CD14-positive monocyte (primary cell): ENCODE measurements at regions not wholly inside any gene's neighbourhood (a gene's known extent, or its start where the extent isn't known, plus 50 kb on each side); places are given as distances from the start of the nearest gene placed in this dataset.
"Not testable (repeated sequence)": the region's sequence is repeated elsewhere in the genome, so short reads cannot be mapped to it uniquely, and the experiment has no call there.

Source experiments
- DNase-seq, 3 donors: peaks; one replicate each; pipeline ENCODE4 v3.0.0-alpha.2; 2011 to 2022
- H2AFZ ChIP-seq: 2 replicates; pipeline ENCODE4 v1.6.0; 2012; ENCODE audit warnings: mild to moderate bottlenecking, low read depth, low read length, inconsistent platforms; ENCODE audit not compliant: insufficient read depth, poor library complexity, severe bottlenecking
- H3K27ac ChIP-seq, 2 donors: 1 replicate in 1 of 2; 2 replicates in 1 of 2; pipeline ENCODE4 v1.5.1; 2012 to 2013; ENCODE audit warnings: low read length in 2 of 2, control low read depth in 1 of 2, inconsistent platforms in 1 of 2, low read depth in 1 of 2, mild to moderate bottlenecking in 1 of 2
- H3K27me3 ChIP-seq, 2 donors: one replicate each; pipeline versions ENCODE4 v1.6.0 to v1.6.1; 2011 to 2013; ENCODE audit warnings: low read length in 2 of 2; ENCODE audit not compliant: control insufficient read depth in 2 of 2, insufficient read depth in 2 of 2
- H3K36me3 ChIP-seq, 2 donors: replicated peaks in 1 of 2; 1 replicate in 1 of 2; 2 replicates in 1 of 2; pipeline versions ENCODE4 v1.5.1 to v1.6.1; 2012 to 2013; ENCODE audit warnings: low read length in 2 of 2, control low read depth in 1 of 2, inconsistent platforms in 1 of 2, mild to moderate bottlenecking in 1 of 2; ENCODE audit not compliant: insufficient read depth in 2 of 2, control insufficient read depth in 1 of 2
- H3K4me1 ChIP-seq, 2 donors: 1 replicate in 1 of 2; 2 replicates in 1 of 2; pipeline versions ENCODE4 v1.5.1 to v1.6.1; 2012 to 2013; ENCODE audit warnings: low read length in 2 of 2, control low read depth in 1 of 2, inconsistent platforms in 1 of 2, mild to moderate bottlenecking in 1 of 2, moderate library complexity in 1 of 2; ENCODE audit not compliant: insufficient read depth in 2 of 2, control insufficient read depth in 1 of 2
- H3K4me2 ChIP-seq: replicated peaks from 2 replicates; pipeline ENCODE3; 2012; ENCODE audit warnings: low read length, moderate library complexity, mild to moderate bottlenecking; ENCODE audit not compliant: poor library complexity, severe bottlenecking; ENCODE audit errors: extremely low read depth
- H3K4me3 ChIP-seq, 3 experiments: fragments of 200-600 bp in 1 of 3; sonication (generic) in 1 of 3; replicated peaks in 1 of 3; 1 replicate in 2 of 3; 2 replicates in 1 of 3; pipeline ENCODE4 v1.5.1; 2011 to 2013; ENCODE audit warnings: low read length in 3 of 3, mild to moderate bottlenecking in 3 of 3, control low read depth in 2 of 3, low read depth in 2 of 3, inconsistent platforms in 1 of 3, moderate library complexity in 1 of 3
- H3K79me2 ChIP-seq: 2 replicates; pipeline ENCODE4 v1.6.0; 2012; ENCODE audit warnings: mild to moderate bottlenecking, control low read depth, inconsistent platforms, low read length, moderate library complexity; ENCODE audit not compliant: insufficient read depth
- H3K9ac ChIP-seq: 2 replicates; pipeline ENCODE4 v1.6.0; 2017; ENCODE audit warnings: low read length, mild to moderate bottlenecking; ENCODE audit not compliant: insufficient read depth, poor library complexity, severe bottlenecking
- H3K9me3 ChIP-seq, 2 donors: replicated peaks in 1 of 2; 1 replicate in 1 of 2; 2 replicates in 1 of 2; pipeline versions ENCODE4 v1.5.1 to v1.6.1; 2012 to 2013; ENCODE audit warnings: low read length in 2 of 2, control low read depth in 1 of 2; ENCODE audit not compliant: control insufficient read depth in 1 of 2, insufficient read depth in 1 of 2
- H4K20me1 ChIP-seq: 2 replicates; pipeline ENCODE4 v1.6.0; 2012; ENCODE audit warnings: mild to moderate bottlenecking, low read length, control low read depth, moderate library complexity; ENCODE audit not compliant: insufficient read depth
- H3K27ac Mint-ChIP-seq, 7 donors: one replicate each; pipeline ENCODE4 v1.8.0; 2020; ENCODE audit warnings: mild to moderate bottlenecking in 7 of 7, mixed read lengths in 7 of 7, moderate library complexity in 6 of 7, inconsistent platforms in 2 of 7
- H3K27me3 Mint-ChIP-seq, 3 donors: one replicate each; pipeline ENCODE4 v1.8.0; 2021 to 2022; ENCODE audit warnings: low read depth in 3 of 3, mild to moderate bottlenecking in 3 of 3, mixed read lengths in 3 of 3, moderate library complexity in 3 of 3, inconsistent platforms in 1 of 3
- H3K36me3 Mint-ChIP-seq, 2 donors: one replicate each; pipeline ENCODE4 v1.8.0; 2020; ENCODE audit warnings: mixed read lengths in 2 of 2, inconsistent platforms in 1 of 2, mild to moderate bottlenecking in 1 of 2
- H3K4me1 Mint-ChIP-seq: one replicate; pipeline ENCODE4 v1.8.0; 2020; ENCODE audit warnings: mild to moderate bottlenecking, mixed read lengths
- H3K4me3 Mint-ChIP-seq, 2 donors: one replicate each; pipeline ENCODE4 v1.8.0; 2020; ENCODE audit warnings: mild to moderate bottlenecking in 2 of 2, mixed read lengths in 2 of 2, moderate library complexity in 1 of 2
- H3K9me3 Mint-ChIP-seq, 7 donors: one replicate each; pipeline ENCODE4 v1.8.0; 2020 to 2022; ENCODE audit warnings: mixed read lengths in 7 of 7, mild to moderate bottlenecking in 6 of 7, moderate library complexity in 6 of 7, inconsistent platforms in 2 of 7
- CTCF ChIP-seq: fragments of 200-600 bp; IDR thresholded peaks from one replicate; pipeline ENCODE4 v1.8.0; 2022; ENCODE audit warnings: antibody characterized with exemption, mild to moderate bottlenecking
- WGBS: methylation state at CpG from one replicate; pipeline ENCODE4 v1.1.5; 2013; ENCODE audit warnings: missing lambda C conversion rate; ENCODE audit not compliant: insufficient coverage; 5-methylcytosine and 5-hydroxymethylcytosine counted together
- intact Hi-C, 2 donors: fragments of 100-400 bp; cut with micrococcal nuclease; formaldehyde crosslinking; loops; one replicate each; pipeline versions ENCODE4 v1.15.0 to v1.15.1; 2023

DNA sequence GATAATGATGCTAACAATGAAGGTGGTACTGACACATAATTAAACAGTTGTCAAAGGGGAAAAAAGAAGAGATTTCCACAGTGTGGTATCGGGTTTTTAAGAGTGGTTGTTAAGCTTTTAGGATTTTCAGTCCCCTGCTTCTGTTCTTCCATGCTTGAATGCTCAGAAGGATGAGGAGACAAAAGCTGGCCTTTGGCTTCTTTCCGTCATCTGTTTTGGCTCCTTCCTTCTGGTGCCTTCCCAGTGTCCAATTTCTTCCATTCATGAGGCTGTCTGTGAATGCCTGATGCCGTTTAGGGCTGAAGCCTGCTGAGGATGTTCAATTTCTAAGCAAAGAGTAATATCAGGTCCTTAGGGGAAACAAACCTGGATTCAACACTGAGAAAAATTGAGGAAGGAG is 179.6 kb upstream of the GLRA1 start:
- Mint-ChIP-seq H3K27me3 (peaks cover 0 to 1% (median 0%) of the 10 kb centered on the region in 3 donors), H3K4me1 (no peaks in the 10 kb centered on the region), H3K27ac (no peak overlapping the region), H3K9me3 (peaks cover 0 to 4% (median 2%) of the 10 kb centered on the region in 7 donors), H3K4me3 (no peak overlapping the region), H3K36me3 (no peaks in the 10 kb centered on the region)
- intact Hi-C loops = no loop called here
- no peaks in the 10 kb centered on the region for H3K36me3 ChIP-seq
- no peak for DNase-seq
- no peak overlapping the region for H3K27ac ChIP-seq
- no peak overlapping the region for H3K4me2 ChIP-seq
- TF ChIP-seq CTCF = no peak
- no peak overlapping the region for H2AFZ ChIP-seq
- H3K9me3 ChIP-seq = peaks cover 0 to 6% of the 10 kb centered on the region in 2 donors
- no peaks in the 10 kb centered on the region for H4K20me1 ChIP-seq
- H3K27me3 ChIP-seq = no peaks in the 10 kb centered on the region
- H3K79me2 ChIP-seq = no peaks in the 10 kb centered on the region
- no peaks in the 10 kb centered on the region for H3K4me1 ChIP-seq
- H3K9ac ChIP-seq = no peak overlapping the region
- H3K4me3 ChIP-seq = no peak overlapping the region
- WGBS = 75% methylated on average over 2 of the region's 3 CpGs

GRCh38 chr5:152102908-152103307 is 178.3 kb upstream of the GLRA1 start:
- H3K79me2 ChIP-seq, H3K36me3 ChIP-seq, H3K4me2 ChIP-seq, H3K36me3 Mint-ChIP-seq, H3K27ac ChIP-seq, H2AFZ ChIP-seq, H3K27me3 ChIP-seq, H3K4me1 Mint-ChIP-seq, H3K4me3 Mint-ChIP-seq, H3K27me3 Mint-ChIP-seq, H3K4me1 ChIP-seq, H4K20me1 ChIP-seq, H3K9me3 Mint-ChIP-seq, H3K4me3 ChIP-seq, H3K9me3 ChIP-seq, intact Hi-C loops, H3K9ac ChIP-seq, DNase-seq: not testable (repeated sequence)
- WGBS = no CpG with 5 or more reads among the region's 1 CpG
- peak overlapping the region in 1 of 7 donors; percentile 0 for H3K27ac Mint-ChIP-seq
